Midbrain (tissue), 1 donor: ENCODE measurements at regions not wholly inside any gene's neighbourhood (a gene's known extent, or its start where the extent isn't known, plus 50 kb on each side); places are given as distances from the start of the nearest gene placed in this dataset.
"Not testable (repeated sequence)": the region's sequence is repeated elsewhere in the genome, so short reads cannot be mapped to it uniquely, and the experiment has no call there.

Source experiments
- DNase-seq: peaks from one replicate; lab custom pipeline; 2025; lab: John Stamatoyannopoulos, UW

- no peak for DNase-seq
These were observed 66.7 kb upstream of the MYO3A start for GRCh38 chr10:25867321-25867720.

- no peak for DNase-seq
These were observed 64.9 kb upstream of the MYO3A start for GRCh38 chr10:25869067-25869591.

GRCh38 chr10:25869609-25870008 lies 64.4 kb upstream of the MYO3A start:
- DNase-seq: no peak

GRCh38 chr10:25874402-25874801 lies 59.6 kb upstream of the MYO3A start:
- not testable (repeated sequence) for DNase-seq

GRCh38 chr10:25875556-25876165 lies 58.4 kb upstream of the MYO3A start:
- DNase-seq: peak; percentile 79

- DNase-seq: no peak
These were observed 56.7 kb upstream of the MYO3A start for GRCh38 chr10:25877296-25877695.
